HCT116 (cell line): ENCODE measurements at regions not wholly inside any gene's neighbourhood (a gene's known extent, or its start where the extent isn't known, plus 50 kb on each side); places are given as distances from the start of the nearest gene placed in this dataset.

Experiments
- ATAC-seq: fragments of 200-7000 bp; cut with Tn5 transposase; 2 replicates; pipeline ENCODE4 v1.9.1; 2020; ENCODE audit warnings: mild to moderate bottlenecking, moderate library complexity
- BruUV-seq: library from RNA; stranded (reverse); fragments of 400-500 nt; replicated peaks from 2 replicates; lab custom pipeline; 2021; lab: Mats Ljungman, UMichigan
- CTCF ChIA-PET: fragments of 300-600 bp; sonication (Branson Sonifier 250); formaldehyde crosslinking; loops from one replicate; lab custom pipeline; 2021; ENCODE audit warnings: antibody characterized with exemption; lab: Charles Lee
- POLR2A ChIA-PET: fragments of 300-600, 350-600 bp; sonication (Branson Sonifier 250); formaldehyde crosslinking; loops from one replicate; lab custom pipeline; 2021; ENCODE audit warnings: antibody characterized with exemption; lab: Charles Lee
- RAD21 ChIA-PET, 2 experiments: fragments of 300-600 bp; sonication (Branson Sonifier 250); formaldehyde crosslinking; loops; one replicate each; lab custom pipeline; 2023; ENCODE audit warnings: low total read pairs in 2 of 2; ENCODE audit not compliant: uncharacterized antibody in 2 of 2, unreplicated experiment in 2 of 2, low non-redundant PET in 1 of 2; lab: Charles Lee
- DNase-seq: peaks from one replicate; pipeline ENCODE4 v3.0.0-alpha.2; 2010; ENCODE audit warnings: low read depth, low spot score
- H2AFZ ChIP-seq: fragments of 200-600 bp; shearing (Covaris generic), sonication (generic); 2 replicates; pipeline ENCODE4 v1.6.1; 2017; ENCODE audit warnings: low read depth, mixed run types, mixed read lengths, antibody characterized with exemption, low read length; ENCODE audit not compliant: poor library complexity, severe bottlenecking
- H3K27ac ChIP-seq: 2 replicates; pipeline ENCODE4 v1.5.1; 2012; ENCODE audit warnings: low read depth, low read length
- H3K27me3 ChIP-seq: fragments of 200-600 bp; sonication (generic); 2 replicates; pipeline ENCODE4 v1.6.1; 2016; ENCODE audit warnings: mixed run types, low read length, mixed read lengths; ENCODE audit not compliant: insufficient read depth
- H3K36me3 ChIP-seq, 2 experiments: fragments of 200-500 bp in 1 of 2; fragments of 200-600 bp in 1 of 2; sonication (Bioruptor generic) in 1 of 2; sonication (generic) in 1 of 2; 2 replicates each; pipeline versions ENCODE4 v1.5.1 to v1.6.1; 2014 to 2016; ENCODE audit warnings: low read length in 2 of 2, inconsistent platforms in 1 of 2, mixed read lengths in 1 of 2, mixed run types in 1 of 2; ENCODE audit not compliant: insufficient read depth in 2 of 2, control insufficient read depth in 1 of 2
- H3K4me1 ChIP-seq, 2 experiments: fragments of 200-600 bp in 1 of 2; sonication (generic) in 1 of 2; 2 replicates each; pipeline versions ENCODE4 v1.5.1 to v1.6.1; 2012 to 2017; ENCODE audit warnings: low read length in 2 of 2, inconsistent platforms in 1 of 2, mild to moderate bottlenecking in 1 of 2, mixed read lengths in 1 of 2, mixed run types in 1 of 2, moderate library complexity in 1 of 2; ENCODE audit not compliant: insufficient read depth in 2 of 2, control insufficient read depth in 1 of 2
- H3K4me2 ChIP-seq: fragments of 200-600 bp; sonication (generic); 2 replicates; pipeline ENCODE4 v1.6.1; 2017; ENCODE audit warnings: mixed run types, low read length, mixed read lengths
- H3K4me3 ChIP-seq, 2 experiments: fragments of 200-600 bp in 1 of 2; sonication (generic) in 1 of 2; replicated peaks in 1 of 2; 2 replicates each; pipeline ENCODE4 v1.5.1; 2011 to 2016; ENCODE audit warnings: low read length in 2 of 2, control low read depth in 1 of 2, low read depth in 1 of 2, mild to moderate bottlenecking in 1 of 2, mixed read lengths in 1 of 2, mixed run types in 1 of 2
- H3K79me2 ChIP-seq: fragments of 200-600 bp; sonication (generic); 2 replicates; pipeline ENCODE4 v1.6.1; 2017; ENCODE audit warnings: mild to moderate bottlenecking, mixed run types, low read length, moderate library complexity, mixed read lengths; ENCODE audit not compliant: insufficient read depth
- H3K9ac ChIP-seq: fragments of 200-600 bp; sonication (generic); 2 replicates; pipeline ENCODE4 v1.6.1; 2016; ENCODE audit warnings: low read length, mixed read lengths
- H3K9me2 ChIP-seq: fragments of 200-600 bp; sonication (generic), shearing (Covaris generic); 2 replicates; pipeline ENCODE4 v1.6.1; 2017; ENCODE audit warnings: mixed run types, mild to moderate bottlenecking, moderate library complexity; ENCODE audit not compliant: insufficient read depth
- H3K9me3 ChIP-seq, 2 experiments: fragments of 200-500 bp in 1 of 2; fragments of 200-600 bp in 1 of 2; sonication (Bioruptor generic) in 1 of 2; sonication (generic) in 1 of 2; 2 replicates each; pipeline ENCODE4 v1.6.1; 2014 to 2017; ENCODE audit warnings: low read length in 2 of 2, mixed read lengths in 2 of 2, inconsistent platforms in 1 of 2, low read depth in 1 of 2, mild to moderate bottlenecking in 1 of 2, mixed run types in 1 of 2, moderate library complexity in 1 of 2; ENCODE audit not compliant: control insufficient read depth in 1 of 2, insufficient read depth in 1 of 2
- H4K20me1 ChIP-seq: fragments of 200-600 bp; sonication (generic), shearing (Covaris generic); 2 replicates; pipeline ENCODE4 v1.6.1; 2017; ENCODE audit warnings: mixed run types, mild to moderate bottlenecking, moderate library complexity; ENCODE audit not compliant: insufficient read depth
- ATF3 ChIP-seq: IDR thresholded peaks from 2 replicates; pipeline ENCODE4 v1.6.1; 2012
- CBX3 ChIP-seq: IDR thresholded peaks from 2 replicates; pipeline ENCODE4 v1.6.1; 2012; ENCODE audit warnings: low read depth
- CEBPB ChIP-seq: IDR thresholded peaks from 2 replicates; pipeline ENCODE4 v1.6.1; 2012; ENCODE audit warnings: low read depth
- CTCF ChIP-seq, 3 experiments: fragments of 200-600 bp in 1 of 3; sonication (generic) in 1 of 3; IDR thresholded peaks in 2 of 3; conservative IDR thresholded peaks in 1 of 3; 2 replicates each; pipeline ENCODE4 v1.5.1; 2012 to 2017; ENCODE audit warnings: low read depth in 2 of 3, low read length in 2 of 3, antibody characterized with exemption in 1 of 3, borderline replicate concordance in 1 of 3, control low read depth in 1 of 3, mild to moderate bottlenecking in 1 of 3, mixed read lengths in 1 of 3, mixed run types in 1 of 3, moderate library complexity in 1 of 3; ENCODE audit not compliant: insufficient read depth in 1 of 3
- EGR1 ChIP-seq: IDR thresholded peaks from 2 replicates; pipeline ENCODE4 v1.6.1; 2012; ENCODE audit warnings: low read depth
- ELF1 ChIP-seq: IDR thresholded peaks from 2 replicates; pipeline ENCODE4 v1.6.1; 2012; ENCODE audit warnings: low read depth, borderline replicate concordance
- EZH2 ChIP-seq: fragments of 200-600 bp; sonication (generic); IDR thresholded peaks from 2 replicates; pipeline ENCODE4 v1.6.1; 2017; ENCODE audit warnings: antibody characterized with exemption, mixed run types
- FOSL1 ChIP-seq: IDR thresholded peaks from 2 replicates; pipeline ENCODE4 v1.6.1; 2012; ENCODE audit warnings: low read depth
- JUND ChIP-seq: IDR thresholded peaks from 2 replicates; pipeline ENCODE4 v1.6.1; 2012
- POLR2A ChIP-seq: IDR thresholded peaks from 2 replicates; pipeline ENCODE4 v1.7.0; 2011; ENCODE audit warnings: borderline replicate concordance; ENCODE audit not compliant: insufficient read depth, insufficient read length; ENCODE audit errors: extremely low read depth
- SP1 ChIP-seq: IDR thresholded peaks from 2 replicates; pipeline ENCODE4 v1.6.1; 2012; ENCODE audit warnings: low read depth
- SRF ChIP-seq: IDR thresholded peaks from 2 replicates; pipeline ENCODE4 v1.6.1; 2012; ENCODE audit warnings: low read depth
- YY1 ChIP-seq: IDR thresholded peaks from 2 replicates; pipeline ENCODE4 v1.6.1; 2011; ENCODE audit warnings: low read length, low read depth, moderate library complexity, mild to moderate bottlenecking; ENCODE audit not compliant: insufficient replicate concordance; ENCODE audit errors: extremely low read depth
- ZBTB33 ChIP-seq: IDR thresholded peaks from 2 replicates; pipeline ENCODE4 v1.6.1; 2011; ENCODE audit warnings: mild to moderate bottlenecking, low read length, moderate library complexity; ENCODE audit not compliant: insufficient replicate concordance; ENCODE audit errors: extremely low read depth
- ZNF274 ChIP-seq: fragments of 200-500 bp; sonication (Bioruptor generic); IDR thresholded peaks from 2 replicates; pipeline ENCODE4 v1.6.1; 2014; ENCODE audit warnings: mild to moderate bottlenecking, low read depth, low read length, inconsistent platforms
- intact Hi-C: fragments of 100-400 bp; cut with micrococcal nuclease; formaldehyde crosslinking; loops from 2 replicates; pipeline ENCODE4 v1.10.0; 2022

- Histone ChIP-seq H3K4me1 (no peaks in the 10 kb centered on the region), H3K27me3 (no peaks in the 10 kb centered on the region), H3K4me2 (no peak overlapping the region), H3K36me3 (no peaks in the 10 kb centered on the region), H4K20me1 (no peaks in the 10 kb centered on the region), H3K27ac (no peak overlapping the region), H3K9me2 (no peaks in the 10 kb centered on the region), H3K9ac (no peak overlapping the region), H3K4me3 (no peak overlapping the region), H3K9me3 (no peaks in the 10 kb centered on the region), H3K79me2 (no peaks in the 10 kb centered on the region), H2AFZ (no peak overlapping the region)
- DNase-seq: no peak
- no TSS peak for BruUV-seq
- CTCF ChIA-PET: no interaction called here
- RAD21 ChIA-PET: no interaction called here
- TF ChIP-seq FOSL1: no peak
- TF ChIP-seq JUND: no peak
- TF ChIP-seq SP1: no peak
- TF ChIP-seq SRF: no peak
- no peak for TF ChIP-seq ZBTB33
- no peak for TF ChIP-seq CEBPB
- TF ChIP-seq ATF3: no peak
- no peak for TF ChIP-seq EGR1
- TF ChIP-seq ZNF274: no peak
- POLR2A ChIA-PET: no interaction called here
- ATAC-seq: no peak
- intact Hi-C loops: no loop called here
Measured at GRCh38 chr14:53500191-53500590, 347.1 kb upstream of the DDHD1 start.

- Histone ChIP-seq H3K36me3 (no peaks in the 10 kb centered on the region), H3K79me2 (no peaks in the 10 kb centered on the region), H3K9me3 (no peaks in the 10 kb centered on the region), H3K4me1 (no peaks in the 10 kb centered on the region), H3K4me3 (no peak overlapping the region), H3K9me2 (no peaks in the 10 kb centered on the region), H3K27me3 (no peaks in the 10 kb centered on the region), H4K20me1 (no peaks in the 10 kb centered on the region), H2AFZ (no peak overlapping the region), H3K4me2 (no peak overlapping the region), H3K27ac (no peak overlapping the region), H3K9ac (no peak overlapping the region)
- CTCF ChIA-PET: no interaction called here
- TF ChIP-seq YY1 (no peak), ATF3 (no peak), ELF1 (no peak), CTCF (IDR thresholded peaks at IDR 0.05 in 2 of 3, conservative IDR thresholded peaks at IDR 0.05 in 1 of 3; ENCODE audit: borderline replicate concordance in 1 of 3, insufficient read depth in 1 of 3, low read depth in 2 of 3, low read length in 2 of 3) (no peak), POLR2A (no peak), ZNF274 (no peak), EZH2 (no peak), CBX3 (no peak), SRF (no peak), ZBTB33 (no peak)
- ATAC-seq (no peak), DNase-seq (no peak)
- RAD21 ChIA-PET: no interaction called here
- intact Hi-C loops: no loop called here
- POLR2A ChIA-PET: no interaction called here
- no TSS peak for BruUV-seq
Measured at GRCh38 chr14:53496668-53497067, 343.5 kb upstream of the DDHD1 start.
